DMS53 treated with DMSO at 0.1 percent for 48 hours (cell line): ENCODE measurements at regions not wholly inside any gene's neighbourhood (a gene's known extent, or its start where the extent isn't known, plus 50 kb on each side); places are given as distances from the start of the nearest gene placed in this dataset.
"Not testable (repeated sequence)": the region's sequence is repeated elsewhere in the genome, so short reads cannot be mapped to it uniquely, and the experiment has no call there.

Experiments used
- DNase-seq: peaks from one replicate; lab custom pipeline; 2025; ENCODE audit not compliant: unreplicated experiment; lab: John Stamatoyannopoulos, UW

- DNase-seq, result no peak
Observed at GRCh38 chr5:173496129-173496882, 120.1 kb downstream of the BOD1 start.

GRCh38 chr5:173495225-173495904 is 121.1 kb downstream of the BOD1 start:
- DNase-seq, result no peak

GRCh38 chr5:173494446-173494845 is 122.0 kb downstream of the BOD1 start:
- DNase-seq, result no peak

GRCh38 chr5:173493846-173494245 is 122.6 kb downstream of the BOD1 start:
- no peak for DNase-seq

- DNase-seq, result no peak
Observed at GRCh38 chr5:173493040-173493439, 123.4 kb downstream of the BOD1 start.

- no peak for DNase-seq
Observed at GRCh38 chr5:173490681-173491080, 125.8 kb downstream of the BOD1 start.

GRCh38 chr5:173488144-173488543 is 128.3 kb downstream of the BOD1 start:
- DNase-seq, result no peak

GRCh38 chr5:173487300-173487699 is 129.2 kb downstream of the BOD1 start:
- no peak for DNase-seq

GRCh38 chr5:173486355-173487225 is 129.9 kb downstream of the BOD1 start:
- DNase-seq, result no peak

GRCh38 chr5:173484569-173484968 is 131.9 kb downstream of the BOD1 start:
- no peak for DNase-seq

- not testable (repeated sequence) for DNase-seq
Observed at GRCh38 chr5:173483599-173483998, 132.9 kb downstream of the BOD1 start.

- DNase-seq, result no peak
Observed at GRCh38 chr5:173483160-173483559, 133.3 kb downstream of the BOD1 start.

GRCh38 chr5:173481821-173482220 is 134.6 kb downstream of the BOD1 start:
- no peak for DNase-seq

- no peak for DNase-seq
Observed at GRCh38 chr5:173480896-173481295, 135.6 kb downstream of the BOD1 start.

GRCh38 chr5:173479711-173480110 is 136.7 kb downstream of the BOD1 start:
- DNase-seq, result no peak

- no peak for DNase-seq
Observed at GRCh38 chr5:173477345-173478040, 139.0 kb downstream of the BOD1 start.

- no peak for DNase-seq
Observed at GRCh38 chr5:173475780-173476179, 140.7 kb downstream of the BOD1 start.

GRCh38 chr5:173474881-173475287 is 141.6 kb downstream of the BOD1 start:
- DNase-seq, result no peak

- DNase-seq, result no peak
Observed at GRCh38 chr5:173473288-173473687, 143.2 kb downstream of the BOD1 start.

- DNase-seq, result no peak
Observed at GRCh38 chr5:173472784-173473278, 143.6 kb downstream of the BOD1 start.

GRCh38 chr5:173472164-173472563 is 143.9 kb upstream of the STC2 start:
- DNase-seq, result no peak
